ENCODE measurements at regions not wholly inside any gene's neighbourhood (a gene's known extent, or its start where the extent isn't known, plus 50 kb on each side); places are given as distances from the start of the nearest gene placed in this dataset.

DNA sequence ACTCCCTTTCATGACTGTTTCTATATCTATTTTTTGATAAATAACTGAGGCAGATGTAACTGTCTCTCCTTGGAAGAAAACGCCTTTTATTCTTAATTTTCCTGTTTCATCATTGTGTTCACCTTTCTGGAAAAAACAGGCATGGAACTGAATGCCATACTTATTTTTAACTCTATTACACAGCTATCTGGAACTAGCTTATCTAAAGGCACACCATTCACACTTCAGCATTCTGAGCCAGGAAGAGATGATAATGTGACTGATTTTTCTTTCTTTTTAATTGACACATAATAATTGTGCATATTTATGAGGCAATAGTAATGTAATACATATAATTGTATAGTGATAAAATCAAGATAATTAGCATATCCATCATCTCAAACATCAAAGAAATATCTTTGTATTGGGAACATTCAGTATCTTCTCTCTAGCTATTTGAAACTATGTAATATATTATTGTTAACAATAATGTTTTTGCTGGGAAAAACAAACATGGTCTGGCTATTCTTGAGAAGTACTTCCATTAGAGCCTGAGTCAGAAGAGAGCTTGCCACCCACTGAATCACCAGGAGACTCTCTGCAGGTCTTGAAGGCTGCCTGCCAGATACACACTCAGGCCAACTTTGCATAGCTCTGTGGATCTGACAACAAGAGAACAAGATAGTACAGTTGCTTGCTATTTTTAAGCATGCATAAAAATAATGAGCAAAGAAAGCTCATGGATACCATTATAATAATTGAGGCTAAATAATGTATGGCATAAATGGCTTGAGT is 501.0 kb upstream of the EDIL3 start:
- Mint-ChIP-seq H3K36me3 (no peaks in the 10 kb centered on the region), H3K9me3 (peaks cover under 1% of the 10 kb centered on the region)
- DNase-seq (ENCODE audit: extremely low spot score, unreplicated experiment), result no peak

DNA sequence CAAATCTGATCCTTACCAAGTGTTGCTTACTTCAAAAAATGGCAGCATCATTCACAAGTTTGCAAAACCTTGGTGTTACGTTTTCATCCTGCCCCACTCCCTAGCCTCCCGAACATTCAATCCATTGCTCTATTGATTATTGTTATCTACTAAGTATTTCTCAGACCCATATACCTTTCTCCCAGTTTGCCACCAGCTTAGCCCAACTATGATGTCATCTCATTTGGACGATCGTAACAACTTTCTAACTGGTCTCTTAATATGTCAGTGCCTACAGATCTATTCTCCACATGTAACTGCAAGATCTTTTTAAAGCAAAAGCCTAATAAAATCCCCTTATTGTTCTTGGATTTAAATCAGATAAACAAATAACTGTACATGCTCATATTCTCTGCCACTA is 497.1 kb upstream of the EDIL3 start:
- no peak overlapping the region for H3K27ac Mint-ChIP-seq
- no peak overlapping the region for H3K4me3 Mint-ChIP-seq
- no peaks in the 10 kb centered on the region for H3K27me3 Mint-ChIP-seq
- DNase-seq (ENCODE audit: extremely low spot score, unreplicated experiment), result no peak
- H3K9me3 Mint-ChIP-seq, result no peaks in the 10 kb centered on the region
- H3K4me1 Mint-ChIP-seq (ENCODE audit: unreplicated experiment), result no peaks in the 10 kb centered on the region
- TF ChIP-seq, protein P1, sequence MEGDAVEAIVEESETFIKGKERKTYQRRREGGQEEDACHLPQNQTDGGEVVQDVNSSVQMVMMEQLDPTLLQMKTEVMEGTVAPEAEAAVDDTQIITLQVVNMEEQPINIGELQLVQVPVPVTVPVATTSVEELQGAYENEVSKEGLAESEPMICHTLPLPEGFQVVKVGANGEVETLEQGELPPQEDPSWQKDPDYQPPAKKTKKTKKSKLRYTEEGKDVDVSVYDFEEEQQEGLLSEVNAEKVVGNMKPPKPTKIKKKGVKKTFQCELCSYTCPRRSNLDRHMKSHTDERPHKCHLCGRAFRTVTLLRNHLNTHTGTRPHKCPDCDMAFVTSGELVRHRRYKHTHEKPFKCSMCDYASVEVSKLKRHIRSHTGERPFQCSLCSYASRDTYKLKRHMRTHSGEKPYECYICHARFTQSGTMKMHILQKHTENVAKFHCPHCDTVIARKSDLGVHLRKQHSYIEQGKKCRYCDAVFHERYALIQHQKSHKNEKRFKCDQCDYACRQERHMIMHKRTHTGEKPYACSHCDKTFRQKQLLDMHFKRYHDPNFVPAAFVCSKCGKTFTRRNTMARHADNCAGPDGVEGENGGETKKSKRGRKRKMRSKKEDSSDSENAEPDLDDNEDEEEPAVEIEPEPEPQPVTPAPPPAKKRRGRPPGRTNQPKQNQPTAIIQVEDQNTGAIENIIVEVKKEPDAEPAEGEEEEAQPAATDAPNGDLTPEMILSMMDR (conservative IDR thresholded peaks at IDR 0.05), result no peak
- no peaks in the 10 kb centered on the region for H3K36me3 Mint-ChIP-seq

More for the DNA sequence above, 501.0 kb upstream of the EDIL3 start:
- no peaks in the 10 kb centered on the region for H3K27me3 Mint-ChIP-seq
- H3K27ac Mint-ChIP-seq, result no peak overlapping the region
- H3K4me3 Mint-ChIP-seq, result no peak overlapping the region
- TF ChIP-seq, protein P1 (conservative IDR thresholded peaks at IDR 0.05), result no peak
- H3K4me1 Mint-ChIP-seq (ENCODE audit: unreplicated experiment), result no peaks in the 10 kb centered on the region

DNA sequence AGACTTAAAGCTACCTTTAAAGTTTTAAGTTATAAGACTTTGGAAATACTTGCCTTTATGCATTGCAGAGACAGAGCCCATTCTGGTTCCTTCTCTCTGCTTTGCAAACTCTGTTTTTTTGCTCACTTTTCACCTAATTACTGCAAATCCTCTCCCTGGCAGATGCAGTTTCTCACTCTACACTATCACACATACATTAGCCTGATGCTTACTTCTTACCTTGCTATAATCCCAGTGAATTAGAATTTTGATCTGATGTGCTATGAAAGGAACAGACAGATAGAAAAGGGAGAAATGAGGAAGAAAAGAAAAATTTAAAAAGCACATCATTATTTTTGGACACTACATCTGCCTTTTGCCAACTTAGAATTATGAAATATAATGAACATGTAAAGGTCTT is 489.5 kb upstream of the EDIL3 start:
- Mint-ChIP-seq H3K36me3 (no peaks in the 10 kb centered on the region), H3K4me3 (no peak overlapping the region), H3K4me1 (ENCODE audit: unreplicated experiment) (no peaks in the 10 kb centered on the region), H3K27ac (no peak overlapping the region), H3K9me3 (no peaks in the 10 kb centered on the region), H3K27me3 (no peaks in the 10 kb centered on the region)
- DNase-seq (ENCODE audit: extremely low spot score, unreplicated experiment), result no peak
- TF ChIP-seq, protein P1 (conservative IDR thresholded peaks at IDR 0.05), result no peak

DNA sequence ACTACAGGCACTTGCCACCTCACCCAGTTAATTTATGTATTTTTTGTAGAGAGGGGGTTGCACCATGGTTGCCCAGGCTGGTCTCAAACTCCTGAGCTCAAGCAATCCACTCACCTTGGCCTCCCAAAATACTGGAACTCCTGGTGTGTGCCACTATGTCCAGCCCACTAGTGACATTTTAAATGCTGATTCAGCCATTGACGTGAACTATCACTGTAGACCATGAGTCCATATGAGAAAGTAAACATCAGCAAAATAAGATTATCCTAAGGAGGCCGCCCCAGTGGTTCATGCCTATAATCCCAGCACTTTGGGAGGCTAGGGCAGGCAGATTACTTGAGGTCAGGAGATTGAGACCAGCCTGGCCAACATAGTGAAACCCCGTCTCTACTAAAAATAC is 488.1 kb upstream of the EDIL3 start:
- TF ChIP-seq, protein P1 (conservative IDR thresholded peaks at IDR 0.05), result no peak

DNA sequence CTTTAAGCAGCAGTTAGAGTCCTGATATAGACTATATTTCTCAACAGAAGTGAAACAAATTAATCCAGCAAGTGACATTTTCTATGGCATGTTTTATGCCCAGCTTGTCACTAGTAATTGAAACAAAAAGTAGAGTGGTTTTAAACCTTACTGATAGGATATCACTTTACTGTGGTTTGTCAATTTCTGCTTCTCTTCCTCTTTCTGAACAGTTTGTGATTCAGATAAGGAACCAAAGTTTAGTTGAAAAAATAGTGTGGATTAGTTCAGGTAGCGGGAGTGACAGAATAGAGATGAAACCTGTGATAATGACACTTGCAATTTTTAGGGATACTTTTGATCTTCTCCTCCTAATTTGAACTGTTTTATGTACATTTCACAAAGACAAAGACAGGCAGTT is 485.7 kb upstream of the EDIL3 start:
- H3K4me1 Mint-ChIP-seq (ENCODE audit: unreplicated experiment), result peaks cover 4% of the 10 kb centered on the region
- H3K27ac Mint-ChIP-seq, result no peak overlapping the region
- H3K9me3 Mint-ChIP-seq, result peaks cover 4% of the 10 kb centered on the region
- no peak overlapping the region for H3K4me3 Mint-ChIP-seq
- no peaks in the 10 kb centered on the region for H3K27me3 Mint-ChIP-seq
- TF ChIP-seq, protein P1 (conservative IDR thresholded peaks at IDR 0.05), result no peak
- DNase-seq (ENCODE audit: extremely low spot score, unreplicated experiment), result no peak
- H3K36me3 Mint-ChIP-seq, result no peaks in the 10 kb centered on the region

More for the DNA sequence above, 488.1 kb upstream of the EDIL3 start:
- Mint-ChIP-seq H3K4me1 (ENCODE audit: unreplicated experiment) (peaks cover 3% of the 10 kb centered on the region), H3K36me3 (no peaks in the 10 kb centered on the region), H3K27ac (no peak overlapping the region), H3K9me3 (peaks cover 2% of the 10 kb centered on the region), H3K4me3 (no peak overlapping the region), H3K27me3 (no peaks in the 10 kb centered on the region)
- DNase-seq (ENCODE audit: extremely low spot score, unreplicated experiment), result no peak

All from type B pancreatic cell (in vitro differentiated cells).